ENCODE measurements at regions not wholly inside any gene's neighbourhood (a gene's known extent, or its start where the extent isn't known, plus 50 kb on each side); places are given as distances from the start of the nearest gene placed in this dataset.
A peak's percentile ranks its signal among the peaks of the same experiment; 100 is the strongest.
"Not testable (repeated sequence)": the region's sequence is repeated elsewhere in the genome, so short reads cannot be mapped to it uniquely, and the experiment has no call there.

DNA sequence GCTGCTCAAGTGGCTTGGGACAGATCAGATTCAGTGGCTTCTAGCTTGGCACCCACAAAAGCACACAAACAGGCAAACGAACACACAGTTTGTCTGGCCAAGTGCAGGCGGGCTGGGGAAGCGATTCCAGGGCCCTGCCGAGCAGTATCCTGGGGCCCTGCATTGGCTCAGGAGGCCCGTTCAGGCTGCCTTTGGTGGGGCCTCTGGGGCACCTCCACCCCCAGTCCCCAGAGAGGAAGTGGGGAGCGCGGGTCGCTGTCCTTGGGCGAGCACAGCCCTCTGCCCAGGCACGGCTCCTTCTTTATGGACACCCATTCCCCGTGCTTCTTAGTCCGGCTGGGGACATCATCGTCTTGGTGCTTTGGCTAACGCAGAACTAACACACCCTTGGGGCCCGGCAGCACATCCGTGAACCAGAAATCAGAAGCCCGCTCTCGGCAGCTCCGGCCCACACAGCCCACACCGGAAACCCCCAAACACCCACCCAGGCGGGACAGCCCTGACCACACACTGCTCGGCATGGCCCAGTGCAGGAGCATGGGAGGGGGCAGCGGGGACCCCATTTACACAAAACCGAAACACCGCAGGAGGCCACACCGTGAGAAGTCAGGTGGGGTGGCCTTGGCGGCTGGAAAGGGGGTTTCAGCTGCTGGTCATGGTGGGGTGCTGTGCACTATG, 4364.5 kb upstream of the TPTE start:
- intact Hi-C loops (cut with micrococcal nuclease); POLR2A ChIA-PET; DNase-seq; H3K4me1 Mint-ChIP-seq; CTCF ChIA-PET; H3K27me3 Mint-ChIP-seq; H3K27ac Mint-ChIP-seq; H3K4me3 Mint-ChIP-seq; H3K9me3 Mint-ChIP-seq; H3K36me3 Mint-ChIP-seq (ENCODE audit: low read depth): not testable (repeated sequence)
- peak; percentile 51 for ATAC-seq (ENCODE audit: low read depth)

GRCh38 chr21:6157515-6157914, 4363.9 kb upstream of the TPTE start:
- H3K9me3 Mint-ChIP-seq; H3K4me3 Mint-ChIP-seq; POLR2A ChIA-PET; H3K4me1 Mint-ChIP-seq; DNase-seq; H3K27ac Mint-ChIP-seq; H3K27me3 Mint-ChIP-seq; intact Hi-C loops (cut with micrococcal nuclease); CTCF ChIA-PET; H3K36me3 Mint-ChIP-seq (ENCODE audit: low read depth): not testable (repeated sequence)
- ATAC-seq (ENCODE audit: low read depth): peak; percentile 15

DNA sequence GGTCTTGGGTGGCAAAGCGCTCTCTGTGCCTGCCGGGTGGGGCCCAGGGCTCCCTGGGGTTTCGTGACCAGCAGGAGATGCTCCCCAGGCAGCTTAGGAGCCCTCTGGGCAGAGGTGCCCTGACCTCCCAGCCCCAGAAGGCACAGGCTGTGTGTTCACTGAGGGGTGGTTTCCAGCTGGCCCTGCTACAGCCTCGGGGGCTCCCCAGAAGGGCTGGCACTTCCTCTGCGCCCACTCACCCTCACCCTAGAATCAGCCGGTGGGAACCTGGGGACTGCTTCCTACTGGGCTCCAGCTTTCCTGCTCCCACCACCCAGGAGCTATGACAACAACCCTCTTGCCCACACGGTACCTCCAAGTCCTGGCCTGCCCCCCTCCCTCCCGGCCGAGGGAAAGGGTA, 4363.2 kb upstream of the TPTE start:
- intact Hi-C loops (cut with micrococcal nuclease); H3K27ac Mint-ChIP-seq; DNase-seq; H3K4me1 Mint-ChIP-seq; H3K9me3 Mint-ChIP-seq; H3K27me3 Mint-ChIP-seq; POLR2A ChIA-PET; CTCF ChIA-PET; H3K36me3 Mint-ChIP-seq (ENCODE audit: low read depth); H3K4me3 Mint-ChIP-seq: not testable (repeated sequence)
- ATAC-seq (ENCODE audit: low read depth): peak; percentile 30
